ENCODE measurements at regions not wholly inside any gene's neighbourhood (a gene's known extent, or its start where the extent isn't known, plus 50 kb on each side); places are given as distances from the start of the nearest gene placed in this dataset.

GRCh38 chr7:45971171-45971570 is 50.1 kb upstream of the IGFBP3 start:
- Mint-ChIP-seq H3K9me3 (peaks cover 5% of the 10 kb centered on the region), H3K27me3 (ENCODE audit: low read depth) (peaks cover 16% of the 10 kb centered on the region), H3K4me3 (no peak overlapping the region), H3K4me1 (peaks cover 11% of the 10 kb centered on the region), H3K27ac (no peak overlapping the region), H3K36me3 (ENCODE audit: low read depth) (no peaks in the 10 kb centered on the region)
- no peak for TF ChIP-seq CTCF (IDR thresholded peaks at IDR 0.05; ENCODE audit: unreplicated experiment in 3 of 3)

Measured in nephron (organoid).